Mammary epithelial cell (primary cell): ENCODE measurements at regions not wholly inside any gene's neighbourhood (a gene's known extent, or its start where the extent isn't known, plus 50 kb on each side); places are given as distances from the start of the nearest gene placed in this dataset.

Experiments used
- EZH2 ChIP-seq: IDR thresholded peaks from 2 replicates; pipeline ENCODE4 v1.6.1; 2012; ENCODE audit warnings: low read length, inconsistent platforms, borderline replicate concordance
- TF ChIP-seq, protein P1 (sequence below), 2 donors: IDR thresholded peaks in 1 of 2; conservative IDR thresholded peaks in 1 of 2; 2 replicates each; pipeline ENCODE4 v1.5.1; 2011 to 2012; ENCODE audit warnings: inconsistent platforms in 2 of 2, low read length in 2 of 2, mild to moderate bottlenecking in 2 of 2, control low read depth in 1 of 2, low read depth in 1 of 2; ENCODE audit not compliant: insufficient read depth in 1 of 2; ENCODE audit errors: extremely low read depth in 1 of 2

DNA sequence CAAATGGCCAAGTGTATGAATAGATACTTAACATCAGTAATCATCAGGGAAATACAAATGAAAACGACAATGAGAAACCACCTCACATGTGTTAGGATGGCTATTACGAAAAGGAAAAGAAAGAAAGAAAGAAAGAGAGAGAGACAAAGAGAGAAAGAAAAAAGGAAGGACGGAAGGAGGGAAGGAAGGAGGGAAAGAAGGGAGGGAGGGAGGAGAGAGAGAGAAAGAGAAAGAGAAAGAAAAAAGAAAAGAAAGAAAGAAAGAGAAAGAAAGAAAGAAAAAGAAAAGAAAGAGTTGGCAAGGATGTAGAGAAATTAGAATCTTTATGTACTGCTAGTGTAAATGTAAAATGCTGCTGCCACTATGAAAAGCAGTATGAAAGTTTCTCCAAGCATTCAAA, 90.7 kb upstream of the DPT start:
- TF ChIP-seq, protein P1, sequence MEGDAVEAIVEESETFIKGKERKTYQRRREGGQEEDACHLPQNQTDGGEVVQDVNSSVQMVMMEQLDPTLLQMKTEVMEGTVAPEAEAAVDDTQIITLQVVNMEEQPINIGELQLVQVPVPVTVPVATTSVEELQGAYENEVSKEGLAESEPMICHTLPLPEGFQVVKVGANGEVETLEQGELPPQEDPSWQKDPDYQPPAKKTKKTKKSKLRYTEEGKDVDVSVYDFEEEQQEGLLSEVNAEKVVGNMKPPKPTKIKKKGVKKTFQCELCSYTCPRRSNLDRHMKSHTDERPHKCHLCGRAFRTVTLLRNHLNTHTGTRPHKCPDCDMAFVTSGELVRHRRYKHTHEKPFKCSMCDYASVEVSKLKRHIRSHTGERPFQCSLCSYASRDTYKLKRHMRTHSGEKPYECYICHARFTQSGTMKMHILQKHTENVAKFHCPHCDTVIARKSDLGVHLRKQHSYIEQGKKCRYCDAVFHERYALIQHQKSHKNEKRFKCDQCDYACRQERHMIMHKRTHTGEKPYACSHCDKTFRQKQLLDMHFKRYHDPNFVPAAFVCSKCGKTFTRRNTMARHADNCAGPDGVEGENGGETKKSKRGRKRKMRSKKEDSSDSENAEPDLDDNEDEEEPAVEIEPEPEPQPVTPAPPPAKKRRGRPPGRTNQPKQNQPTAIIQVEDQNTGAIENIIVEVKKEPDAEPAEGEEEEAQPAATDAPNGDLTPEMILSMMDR (conservative IDR thresholded peaks at IDR 0.05 in 1 of 2, IDR thresholded peaks at IDR 0.05 in 1 of 2; ENCODE audit: extremely low read depth in 1 of 2, insufficient read depth in 1 of 2, low read depth in 1 of 2, low read length in 2 of 2) = no peak
- no peak for TF ChIP-seq EZH2
